Astrocyte of the cerebellum (primary cell): ENCODE measurements at regions not wholly inside any gene's neighbourhood (a gene's known extent, or its start where the extent isn't known, plus 50 kb on each side); places are given as distances from the start of the nearest gene placed in this dataset.
A peak's percentile ranks its signal among the peaks of the same experiment; 100 is the strongest.

Source experiments
- DNase-seq: peaks from one replicate; pipeline ENCODE4 v3.0.0-alpha.2; 2011; ENCODE audit warnings: low read depth
- H3K4me3 ChIP-seq: 2 replicates; pipeline ENCODE4 v1.5.1; 2011; ENCODE audit warnings: mild to moderate bottlenecking, low read depth, low read length, moderate library complexity
- in situ Hi-C: cut with HindIII; loops from 2 replicates; pipeline ENCODE4 v1.10.0; 2017; ENCODE audit warnings: low sequenced_read_pairs
- TF ChIP-seq, protein P1 (sequence below): IDR thresholded peaks from 2 replicates; pipeline ENCODE4 v1.5.1; 2012; ENCODE audit warnings: low read length, low read depth, moderate library complexity, mild to moderate bottlenecking; ENCODE audit errors: missing control alignments

DNA sequence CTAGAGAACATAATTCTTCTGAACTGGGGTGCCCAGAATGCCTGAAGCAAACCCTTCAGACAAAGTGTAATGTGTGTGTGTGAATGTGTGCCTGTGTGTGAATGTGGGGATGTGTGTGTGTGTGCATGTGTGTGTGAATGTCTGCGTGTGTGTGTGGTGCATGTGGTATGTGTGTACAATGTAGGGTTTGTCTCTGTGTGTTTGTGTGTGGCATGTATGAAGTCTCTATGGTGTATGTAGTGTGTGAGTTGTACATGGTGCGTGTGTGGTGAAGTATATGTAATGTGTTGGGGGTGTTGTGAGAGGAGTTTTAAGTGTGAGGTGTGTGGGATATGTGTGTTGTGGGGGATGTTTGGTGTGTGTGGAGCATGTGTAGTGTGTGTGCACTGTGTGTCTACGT is 129.3 kb upstream of the SOX11 start:
- in situ Hi-C loops = no loop called here
- H3K4me3 ChIP-seq = no peak overlapping the region
- DNase-seq = no peak
- TF ChIP-seq, protein P1, sequence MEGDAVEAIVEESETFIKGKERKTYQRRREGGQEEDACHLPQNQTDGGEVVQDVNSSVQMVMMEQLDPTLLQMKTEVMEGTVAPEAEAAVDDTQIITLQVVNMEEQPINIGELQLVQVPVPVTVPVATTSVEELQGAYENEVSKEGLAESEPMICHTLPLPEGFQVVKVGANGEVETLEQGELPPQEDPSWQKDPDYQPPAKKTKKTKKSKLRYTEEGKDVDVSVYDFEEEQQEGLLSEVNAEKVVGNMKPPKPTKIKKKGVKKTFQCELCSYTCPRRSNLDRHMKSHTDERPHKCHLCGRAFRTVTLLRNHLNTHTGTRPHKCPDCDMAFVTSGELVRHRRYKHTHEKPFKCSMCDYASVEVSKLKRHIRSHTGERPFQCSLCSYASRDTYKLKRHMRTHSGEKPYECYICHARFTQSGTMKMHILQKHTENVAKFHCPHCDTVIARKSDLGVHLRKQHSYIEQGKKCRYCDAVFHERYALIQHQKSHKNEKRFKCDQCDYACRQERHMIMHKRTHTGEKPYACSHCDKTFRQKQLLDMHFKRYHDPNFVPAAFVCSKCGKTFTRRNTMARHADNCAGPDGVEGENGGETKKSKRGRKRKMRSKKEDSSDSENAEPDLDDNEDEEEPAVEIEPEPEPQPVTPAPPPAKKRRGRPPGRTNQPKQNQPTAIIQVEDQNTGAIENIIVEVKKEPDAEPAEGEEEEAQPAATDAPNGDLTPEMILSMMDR = no peak

DNA sequence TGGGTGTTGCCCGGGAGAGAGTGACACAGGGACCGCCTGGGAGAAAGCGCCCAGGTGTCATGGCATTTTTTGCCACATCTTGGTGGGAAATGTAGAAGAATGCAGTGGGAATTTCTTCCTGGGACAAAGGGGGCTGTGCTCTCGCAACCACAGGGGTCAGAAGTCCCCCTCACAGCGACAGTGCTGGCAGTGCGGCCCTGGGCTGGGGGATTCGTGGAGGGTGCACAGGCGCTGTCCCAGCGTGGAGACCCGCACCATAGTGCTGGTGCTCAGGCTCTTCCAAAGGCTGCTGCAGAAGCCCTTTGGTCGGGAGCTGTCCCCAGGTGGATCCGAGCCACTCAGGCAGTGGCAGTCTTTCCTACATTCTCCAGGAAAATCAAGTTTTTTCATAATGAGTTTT is 128.8 kb upstream of the SOX11 start:
- DNase-seq = no peak
- TF ChIP-seq, protein P1 = no peak
- in situ Hi-C loops = no loop called here
- H3K4me3 ChIP-seq = no peak overlapping the region

DNA sequence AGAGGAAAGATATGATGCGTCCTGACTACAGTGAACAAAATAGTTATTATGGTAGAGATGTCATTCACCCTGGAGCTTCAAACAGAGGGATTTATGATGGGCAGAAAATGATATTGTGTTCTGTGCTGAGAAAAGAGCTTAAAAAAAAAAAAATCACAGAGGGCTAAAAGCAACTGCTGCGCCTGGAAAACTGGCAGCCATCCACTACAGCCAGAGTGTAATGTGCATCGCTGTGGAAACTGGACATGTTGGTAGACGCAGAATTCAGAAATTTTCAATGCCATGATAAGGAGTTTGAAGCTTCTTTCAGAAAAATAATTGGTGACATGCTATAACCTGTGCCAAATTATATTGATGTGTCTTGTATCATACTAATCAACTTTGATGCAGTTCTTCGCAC is 122.9 kb upstream of the SOX11 start:
- in situ Hi-C loops = no loop called here
- TF ChIP-seq, protein P1 = no peak

DNA sequence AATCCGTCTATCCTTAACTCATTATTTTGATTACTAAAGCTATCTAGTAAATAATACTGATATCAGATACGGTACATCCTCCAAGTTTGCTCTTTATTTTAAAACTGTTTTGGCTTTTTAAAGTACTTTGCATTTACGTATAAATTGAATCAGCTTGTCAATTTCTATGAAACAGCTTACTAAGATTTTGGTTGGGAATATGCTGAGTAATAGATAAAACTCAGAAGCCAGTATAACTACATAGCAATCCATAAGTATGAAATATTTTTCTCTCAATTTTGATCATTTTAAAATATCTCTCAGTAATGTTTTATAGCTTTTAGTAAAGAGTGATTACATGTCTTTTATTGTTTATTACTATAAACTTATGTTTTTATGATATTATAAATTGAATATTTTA is 116.2 kb upstream of the SOX11 start:
- H3K4me3 ChIP-seq = no peak overlapping the region
- in situ Hi-C loops = no loop called here
- TF ChIP-seq, protein P1 = no peak
- DNase-seq = no peak

More for the DNA sequence above, 122.9 kb upstream of the SOX11 start:
- H3K4me3 ChIP-seq = no peak overlapping the region
- no peak for DNase-seq

DNA sequence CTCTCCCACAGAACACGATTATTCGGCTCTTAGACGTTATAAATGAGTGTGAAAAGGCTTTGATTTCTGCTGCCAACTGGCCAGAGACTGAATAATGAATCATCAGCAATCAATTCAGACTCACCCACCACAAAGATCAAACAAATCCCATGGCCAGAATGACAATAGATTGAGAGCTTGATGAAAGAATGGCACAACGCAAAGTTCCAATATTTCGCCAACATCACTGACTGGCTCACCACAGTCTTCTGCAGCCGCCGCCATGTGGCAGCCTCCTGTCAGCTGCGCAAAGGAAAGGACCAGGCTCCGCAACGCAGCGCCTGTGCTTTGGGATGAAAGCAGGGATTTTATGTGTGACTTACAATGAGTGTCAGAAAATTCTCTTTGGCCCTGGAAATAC is 104.4 kb upstream of the SOX11 start:
- in situ Hi-C loops = no loop called here
- TF ChIP-seq, protein P1 = peak; percentile 23
- H3K4me3 ChIP-seq = no peak overlapping the region
- DNase-seq = peak; percentile 6

DNA sequence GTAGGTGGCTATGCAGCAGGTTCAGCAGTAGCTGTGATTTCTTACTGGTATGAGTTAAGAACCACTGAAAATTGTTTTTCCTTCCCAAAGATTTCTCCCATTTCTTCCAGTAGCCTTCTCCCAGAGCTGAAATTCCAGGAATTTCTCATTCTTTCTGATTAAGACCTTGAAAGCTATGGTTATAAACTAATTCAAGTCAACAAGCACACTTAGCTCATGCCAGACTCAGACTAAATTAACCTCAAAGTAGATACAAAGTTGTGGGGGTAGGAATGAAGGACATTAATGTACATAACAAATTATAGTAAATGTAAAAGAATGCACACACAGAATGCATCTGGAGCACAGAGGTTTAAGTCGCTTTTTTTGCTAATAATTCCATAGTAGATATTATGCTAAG is 103.6 kb upstream of the SOX11 start:
- TF ChIP-seq, protein P1 = no peak
- no peak overlapping the region for H3K4me3 ChIP-seq
- DNase-seq = no peak
- in situ Hi-C loops = no loop called here

DNA sequence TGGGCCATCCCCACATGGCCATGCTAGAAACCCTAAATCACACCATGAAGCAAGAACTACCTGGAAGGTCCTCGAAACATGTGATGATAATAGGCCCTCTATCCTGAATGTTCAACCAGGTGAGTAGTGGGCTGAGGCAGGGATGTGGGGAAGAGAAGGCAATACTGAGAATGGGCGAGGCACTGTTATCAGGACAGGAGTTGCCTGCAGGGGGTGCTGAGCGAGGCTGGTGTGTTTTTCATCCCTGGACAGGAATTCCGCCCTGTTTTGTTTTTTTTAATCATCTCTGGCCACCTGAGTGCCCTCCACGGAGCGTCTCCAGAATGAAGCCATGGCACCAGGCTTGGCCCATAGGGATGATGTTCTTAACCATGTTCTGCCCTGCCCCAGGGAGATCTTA is 103.0 kb upstream of the SOX11 start:
- in situ Hi-C loops = no loop called here
- TF ChIP-seq, protein P1 = no peak
- H3K4me3 ChIP-seq = no peak overlapping the region
- no peak for DNase-seq
